MCF 10A (cell line): ENCODE measurements at regions not wholly inside any gene's neighbourhood (a gene's known extent, or its start where the extent isn't known, plus 50 kb on each side); places are given as distances from the start of the nearest gene placed in this dataset.

Source experiments
- BruUV-seq: library from RNA; stranded (reverse); fragments of 400-500 nt; replicated peaks from 2 replicates; lab custom pipeline; 2021; lab: Mats Ljungman, UMichigan
- CTCF ChIA-PET: fragments of 300-600 bp; sonication (Branson Sonifier 250); formaldehyde crosslinking; extraction: SDS; loops from one replicate; lab custom pipeline; 2021; ENCODE audit warnings: antibody characterized with exemption, inconsistent platforms; lab: Yijun Ruan, JAX
- POLR2A ChIA-PET: fragments of 300-600, 350-650 bp; sonication (Branson Sonifier 250); formaldehyde crosslinking; extraction: SDS; loops from one replicate; lab custom pipeline; 2020; ENCODE audit warnings: antibody characterized with exemption, inconsistent platforms; lab: Yijun Ruan, JAX
- DNase-seq: peaks from one replicate; pipeline ENCODE4 v3.0.0-alpha.2; 2018; ENCODE audit not compliant: unreplicated experiment
- H3K27ac Mint-ChIP-seq: one replicate; pipeline ENCODE4 v1.8.0; 2022; ENCODE audit warnings: mild to moderate bottlenecking, low read depth, mixed read lengths; ENCODE audit not compliant: unreplicated experiment
- H3K27me3 Mint-ChIP-seq: one replicate; pipeline ENCODE4 v1.8.0; 2022; ENCODE audit warnings: mixed read lengths; ENCODE audit not compliant: insufficient read depth, unreplicated experiment
- H3K36me3 Mint-ChIP-seq: one replicate; pipeline ENCODE4 v1.8.0; 2022; ENCODE audit warnings: mild to moderate bottlenecking, moderate library complexity, mixed read lengths; ENCODE audit not compliant: insufficient read depth, unreplicated experiment
- H3K4me1 Mint-ChIP-seq: one replicate; pipeline ENCODE4 v1.8.0; 2022; ENCODE audit warnings: mixed read lengths; ENCODE audit not compliant: insufficient read depth, unreplicated experiment
- H3K4me3 Mint-ChIP-seq: one replicate; pipeline ENCODE4 v1.8.0; 2022; ENCODE audit warnings: mild to moderate bottlenecking, moderate library complexity, mixed read lengths; ENCODE audit not compliant: unreplicated experiment
- H3K9me3 Mint-ChIP-seq: one replicate; pipeline ENCODE4 v1.8.0; 2022; ENCODE audit warnings: mixed read lengths; ENCODE audit not compliant: unreplicated experiment
- CTCF ChIP-seq: fragments of 200-600 bp; IDR thresholded peaks from one replicate; pipeline ENCODE4 v1.8.0; 2022; ENCODE audit warnings: antibody characterized with exemption, mild to moderate bottlenecking; ENCODE audit not compliant: unreplicated experiment
- intact Hi-C: fragments of 100-400 bp; cut with micrococcal nuclease; formaldehyde crosslinking; loops from 2 replicates; pipeline ENCODE4 v1.14.1; 2022

GRCh38 chr22:49587987-49588386 is 239.7 kb downstream of the BRD1 start:
- no TSS peak for BruUV-seq
- no peak for TF ChIP-seq CTCF
- H3K4me3 Mint-ChIP-seq = no peak overlapping the region
- no peak for DNase-seq
- POLR2A ChIA-PET = no interaction called here
- H3K9me3 Mint-ChIP-seq = peaks cover 6% of the 10 kb centered on the region
- no peaks in the 10 kb centered on the region for H3K36me3 Mint-ChIP-seq
- H3K27me3 Mint-ChIP-seq = no peaks in the 10 kb centered on the region
- no peak overlapping the region for H3K27ac Mint-ChIP-seq
- no peaks in the 10 kb centered on the region for H3K4me1 Mint-ChIP-seq
- CTCF ChIA-PET = interaction anchor here (0.6 kb wide), 1 partner anchor 1162 kb away, joined by 3 read pairs; no protein-coding TSS in a partner anchor
- intact Hi-C loops = no loop called here

- Mint-ChIP-seq H3K4me3 (no peak overlapping the region), H3K9me3 (peaks cover 6% of the 10 kb centered on the region), H3K4me1 (no peaks in the 10 kb centered on the region), H3K27me3 (no peaks in the 10 kb centered on the region), H3K27ac (no peak overlapping the region), H3K36me3 (no peaks in the 10 kb centered on the region)
- CTCF ChIA-PET = interaction anchor here (0.6 kb wide), 1 partner anchor 1162 kb away, joined by 3 read pairs; no protein-coding TSS in a partner anchor
- POLR2A ChIA-PET = no interaction called here
- no TSS peak for BruUV-seq
- TF ChIP-seq CTCF = no peak
- DNase-seq = no peak
- intact Hi-C loops = no loop called here
These were observed 240.3 kb downstream of the BRD1 start for GRCh38 chr22:49587421-49587820.

- DNase-seq = no peak
These were observed 240.8 kb downstream of the BRD1 start for GRCh38 chr22:49586873-49587272.

GRCh38 chr22:49586244-49586748 is 241.4 kb downstream of the BRD1 start:
- CTCF ChIA-PET = no interaction called here
- H3K9me3 Mint-ChIP-seq = no peaks in the 10 kb centered on the region
- intact Hi-C loops = no loop called here
- no peaks in the 10 kb centered on the region for H3K4me1 Mint-ChIP-seq
- H3K36me3 Mint-ChIP-seq = no peaks in the 10 kb centered on the region
- no peak overlapping the region for H3K4me3 Mint-ChIP-seq
- no peak for TF ChIP-seq CTCF
- DNase-seq = no peak
- H3K27ac Mint-ChIP-seq = no peak overlapping the region
- H3K27me3 Mint-ChIP-seq = no peaks in the 10 kb centered on the region
- POLR2A ChIA-PET = no interaction called here
- BruUV-seq = no TSS peak

More at GRCh38 chr22:49586873-49587272, 240.8 kb downstream of the BRD1 start:
- H3K27me3 Mint-ChIP-seq = no peaks in the 10 kb centered on the region
- intact Hi-C loops = no loop called here
- ChIA-PET CTCF (no interaction called here), POLR2A (no interaction called here)
- H3K36me3 Mint-ChIP-seq = no peaks in the 10 kb centered on the region
- TF ChIP-seq CTCF = no peak
- H3K9me3 Mint-ChIP-seq = peaks cover 2% of the 10 kb centered on the region
- no peak overlapping the region for H3K27ac Mint-ChIP-seq
- no peaks in the 10 kb centered on the region for H3K4me1 Mint-ChIP-seq
- no peak overlapping the region for H3K4me3 Mint-ChIP-seq
- BruUV-seq = no TSS peak
